ENCODE measurements at regions not wholly inside any gene's neighbourhood (a gene's known extent, or its start where the extent isn't known, plus 50 kb on each side); places are given as distances from the start of the nearest gene placed in this dataset.
A peak's percentile ranks its signal among the peaks of the same experiment; 100 is the strongest.

DNA sequence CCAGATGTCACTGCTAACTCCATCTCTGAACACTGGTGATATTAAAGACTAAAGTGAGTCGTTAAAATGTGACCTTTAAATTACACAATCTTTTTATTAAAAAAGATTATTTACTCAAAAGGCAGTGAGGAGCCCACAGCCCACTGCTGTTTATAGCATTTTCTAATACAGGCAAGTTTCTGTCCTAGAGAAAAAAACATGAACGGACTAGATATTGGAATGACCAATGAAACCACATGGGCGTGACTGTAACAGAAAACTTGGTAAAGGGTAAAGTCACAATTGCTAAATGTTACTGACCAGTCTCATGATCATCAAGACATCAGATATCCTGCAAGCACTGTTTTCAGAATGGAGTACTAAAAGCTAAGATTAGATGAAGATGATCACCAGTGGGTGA is 78.7 kb downstream of the FEZF1 start (continued):
- TF ChIP-seq SIN3A (IDR thresholded peaks at IDR 0.05; ENCODE audit: low read depth, low read length) (no peak), NFYB (IDR thresholded peaks at IDR 0.05; ENCODE audit: insufficient read depth, low read depth, low read length) (no peak)

DNA sequence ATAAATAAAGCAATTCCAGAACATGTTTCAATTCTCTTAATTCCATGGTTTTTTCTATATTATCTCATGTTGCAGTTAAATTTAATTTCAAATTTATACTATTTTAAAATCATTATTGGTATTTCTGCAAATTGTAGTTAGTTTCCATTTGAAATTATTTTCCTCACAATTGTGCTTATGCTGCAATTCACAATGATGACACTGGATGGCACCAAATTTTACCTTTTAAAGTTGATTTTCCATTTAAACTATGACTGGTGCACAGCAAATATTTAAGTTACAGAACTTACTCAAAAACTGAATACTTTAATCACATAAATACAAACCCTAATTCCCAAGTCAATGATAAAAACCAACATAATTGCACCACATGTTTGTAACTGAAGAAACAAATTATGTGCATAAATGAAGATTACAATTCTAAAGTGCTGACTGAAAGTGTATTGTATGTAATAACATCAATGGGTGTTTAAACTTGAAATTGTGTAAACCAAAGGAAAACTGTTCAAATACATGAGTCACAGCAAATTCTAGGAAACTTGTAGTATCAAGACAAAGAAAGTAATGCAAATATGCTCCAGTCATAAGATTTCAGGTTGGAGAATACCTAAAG is 75.3 kb upstream of the AASS start:
- no peaks in the 10 kb centered on the region for H4K20me1 ChIP-seq (ENCODE audit: control insufficient read depth, insufficient read depth)
- CTCF ChIA-PET, result interaction anchor here (0.8 to 13.5 kb wide), 9 partner anchors 10 to 1148 kb away, joined by 3 to 220 read pairs (median 7); no protein-coding TSS in a partner anchor
- no peak overlapping the region for H3K4me2 ChIP-seq (ENCODE audit: control insufficient read depth, insufficient read depth)
- BruUV-seq (replicated peaks), result no TSS peak
- peak; percentile 83 for FAIRE-seq
- RAD21 ChIA-PET (ENCODE audit: unreplicated experiment), result interaction anchor here (0.5 to 13.2 kb wide), 5 partner anchors 50 to 1148 kb away, joined by 3 to 173 read pairs (median 3); no protein-coding TSS in a partner anchor
- no peak overlapping the region for H3K4me3 ChIP-seq
- intact Hi-C loops (cut with micrococcal nuclease; ENCODE audit: unreplicated experiment) (loop anchor here (1.0 to 5.0 kb wide), 3 partner anchors 127 to 935 kb away; no protein-coding TSS in a partner anchor), in situ Hi-C loops (cut with MboI) (no loop called here)
- H3K36me3 ChIP-seq (ENCODE audit: control insufficient read depth in 2 of 2, insufficient read depth in 2 of 2, low read length in 1 of 2), result no peaks in the 10 kb centered on the region
- ATAC-seq, result no peak
- no peak overlapping the region for H2AFZ ChIP-seq (ENCODE audit: control insufficient read depth, low read depth, low read length)
- SMC1A ChIA-PET (ENCODE audit: uncharacterized antibody, unreplicated experiment), result interaction anchor here (1.2 to 4.8 kb wide), 8 partner anchors 9 to 1148 kb away, joined by 3 to 70 read pairs (median 5); no protein-coding TSS in a partner anchor
- DNase-seq (ENCODE audit: low read depth, low spot score), result no peak
- no peak overlapping the region for H3K27ac ChIP-seq (ENCODE audit: control insufficient read depth, insufficient read depth)
- no peaks in the 10 kb centered on the region for H3K27me3 ChIP-seq (replicated peaks in 1 of 2; ENCODE audit: control insufficient read depth in 2 of 2, insufficient read depth in 2 of 2, low read length in 1 of 2)
- POLR2A ChIA-PET, result no interaction called here
- no peak overlapping the region for H3K9ac ChIP-seq (ENCODE audit: control insufficient read depth, insufficient read depth, low read length)
- H3K79me2 ChIP-seq (ENCODE audit: control insufficient read depth, insufficient read depth, low read length), result no peaks in the 10 kb centered on the region
- H3K4me1 ChIP-seq (ENCODE audit: control insufficient read depth, insufficient read depth, low read length), result no peaks in the 10 kb centered on the region
- H3K9me3 ChIP-seq (replicated peaks; ENCODE audit: control insufficient read depth, insufficient read depth, low read length), result no peaks in the 10 kb centered on the region
- TF ChIP-seq ZNF207 (IDR thresholded peaks at IDR 0.05; ENCODE audit: borderline replicate concordance), result no peak
- TF ChIP-seq ATF7 (IDR thresholded peaks at IDR 0.05; ENCODE audit: low read depth), result no peak
- TF ChIP-seq ZBTB4 (CRISPR knock-in tag; IDR thresholded peaks at IDR 0.05), result no peak
- TF ChIP-seq, protein P1, sequence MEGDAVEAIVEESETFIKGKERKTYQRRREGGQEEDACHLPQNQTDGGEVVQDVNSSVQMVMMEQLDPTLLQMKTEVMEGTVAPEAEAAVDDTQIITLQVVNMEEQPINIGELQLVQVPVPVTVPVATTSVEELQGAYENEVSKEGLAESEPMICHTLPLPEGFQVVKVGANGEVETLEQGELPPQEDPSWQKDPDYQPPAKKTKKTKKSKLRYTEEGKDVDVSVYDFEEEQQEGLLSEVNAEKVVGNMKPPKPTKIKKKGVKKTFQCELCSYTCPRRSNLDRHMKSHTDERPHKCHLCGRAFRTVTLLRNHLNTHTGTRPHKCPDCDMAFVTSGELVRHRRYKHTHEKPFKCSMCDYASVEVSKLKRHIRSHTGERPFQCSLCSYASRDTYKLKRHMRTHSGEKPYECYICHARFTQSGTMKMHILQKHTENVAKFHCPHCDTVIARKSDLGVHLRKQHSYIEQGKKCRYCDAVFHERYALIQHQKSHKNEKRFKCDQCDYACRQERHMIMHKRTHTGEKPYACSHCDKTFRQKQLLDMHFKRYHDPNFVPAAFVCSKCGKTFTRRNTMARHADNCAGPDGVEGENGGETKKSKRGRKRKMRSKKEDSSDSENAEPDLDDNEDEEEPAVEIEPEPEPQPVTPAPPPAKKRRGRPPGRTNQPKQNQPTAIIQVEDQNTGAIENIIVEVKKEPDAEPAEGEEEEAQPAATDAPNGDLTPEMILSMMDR (IDR thresholded peaks at IDR 0.05 in 2 of 3, conservative IDR thresholded peaks at IDR 0.05 in 1 of 3; ENCODE audit: control insufficient read depth in 2 of 3, extremely low read depth in 1 of 3, insufficient read depth in 1 of 3, low read depth in 3 of 3, low read length in 3 of 3), result peak; percentile 51 to 67 (median 55); a peak in 5 of 6 replicates
- no peak for TF ChIP-seq MYC (IDR thresholded peaks at IDR 0.05; ENCODE audit: insufficient read depth, insufficient read length, insufficient replicate concordance, low read length, severe bottlenecking)
- TF ChIP-seq, protein P2, sequence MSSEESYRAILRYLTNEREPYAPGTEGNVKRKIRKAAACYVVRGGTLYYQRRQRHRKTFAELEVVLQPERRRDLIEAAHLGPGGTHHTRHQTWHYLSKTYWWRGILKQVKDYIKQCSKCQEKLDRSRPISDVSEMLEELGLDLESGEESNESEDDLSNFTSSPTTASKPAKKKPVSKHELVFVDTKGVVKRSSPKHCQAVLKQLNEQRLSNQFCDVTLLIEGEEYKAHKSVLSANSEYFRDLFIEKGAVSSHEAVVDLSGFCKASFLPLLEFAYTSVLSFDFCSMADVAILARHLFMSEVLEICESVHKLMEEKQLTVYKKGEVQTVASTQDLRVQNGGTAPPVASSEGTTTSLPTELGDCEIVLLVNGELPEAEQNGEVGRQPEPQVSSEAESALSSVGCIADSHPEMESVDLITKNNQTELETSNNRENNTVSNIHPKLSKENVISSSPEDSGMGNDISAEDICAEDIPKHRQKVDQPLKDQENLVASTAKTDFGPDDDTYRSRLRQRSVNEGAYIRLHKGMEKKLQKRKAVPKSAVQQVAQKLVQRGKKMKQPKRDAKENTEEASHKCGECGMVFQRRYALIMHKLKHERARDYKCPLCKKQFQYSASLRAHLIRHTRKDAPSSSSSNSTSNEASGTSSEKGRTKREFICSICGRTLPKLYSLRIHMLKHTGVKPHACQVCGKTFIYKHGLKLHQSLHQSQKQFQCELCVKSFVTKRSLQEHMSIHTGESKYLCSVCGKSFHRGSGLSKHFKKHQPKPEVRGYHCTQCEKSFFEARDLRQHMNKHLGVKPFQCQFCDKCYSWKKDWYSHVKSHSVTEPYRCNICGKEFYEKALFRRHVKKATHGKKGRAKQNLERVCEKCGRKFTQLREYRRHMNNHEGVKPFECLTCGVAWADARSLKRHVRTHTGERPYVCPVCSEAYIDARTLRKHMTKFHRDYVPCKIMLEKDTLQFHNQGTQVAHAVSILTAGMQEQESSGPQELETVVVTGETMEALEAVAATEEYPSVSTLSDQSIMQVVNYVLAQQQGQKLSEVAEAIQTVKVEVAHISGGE (CRISPR knock-in tag; IDR thresholded peaks at IDR 0.05), result no peak
- TF ChIP-seq SREBF2 (IDR thresholded peaks at IDR 0.05; ENCODE audit: low read length), result no peak
- TF ChIP-seq SMC3 (IDR thresholded peaks at IDR 0.05; ENCODE audit: borderline replicate concordance, low read length), result peak; percentile 76; the same call in 1 of the 2 replicates
- TF ChIP-seq RB1 (IDR thresholded peaks at IDR 0.05; ENCODE audit: borderline replicate concordance), result 0 out of 2 replicates have a peak, but pooled peaks have one; percentile 17
- no peak for TF ChIP-seq CHD4 (IDR thresholded peaks at IDR 0.05)

All from GM12878 (cell line).